Pancreas (tissue), 10 donors: ENCODE measurements at regions not wholly inside any gene's neighbourhood (a gene's known extent, or its start where the extent isn't known, plus 50 kb on each side); places are given as distances from the start of the nearest gene placed in this dataset.
A peak's percentile ranks its signal among the peaks of the same experiment; 100 is the strongest.

ENCODE experiments used
- ATAC-seq, 4 donors: fragments of 200-7000 bp; cut with Tn5 transposase; one replicate each; pipeline versions ENCODE4 v1.8.0 to v1.9.1; 2020; ENCODE audit warnings: mild to moderate bottlenecking in 4 of 4, moderate library complexity in 4 of 4
- DNase-seq, 6 donors: peaks; one replicate each; pipeline ENCODE4 v3.0.0-alpha.2; 2020
- FAIRE-seq: peaks from 2 replicates; lab custom pipeline; 2012; peaks lifted over from hg19 to GRCh38; lab: Jason Lieb, UNC
- H3K27ac ChIP-seq, 4 donors: fragments of 200-600 bp; sonication (generic); 1 replicate in 3 of 4; 2 replicates in 1 of 4; pipeline versions ENCODE4 v1.5.0 to v1.8.0; 2020
- H3K27me3 ChIP-seq, 4 donors: fragments of 200-600 bp; one replicate each; pipeline ENCODE4 v1.8.0; 2021
- H3K36me3 ChIP-seq, 3 donors: fragments of 200-600 bp; sonication (generic) in 1 of 3; one replicate each; pipeline versions ENCODE4 v1.5.0 to v1.8.0; 2020 to 2021
- H3K4me1 ChIP-seq, 3 donors: fragments of 200-600 bp; one replicate each; pipeline ENCODE4 v1.8.0; 2021
- H3K4me3 ChIP-seq, 4 donors: fragments of 200-600 bp; sonication (generic) in 2 of 4; one replicate each; pipeline versions ENCODE4 v1.5.0 to v1.8.0; 2020 to 2021
- H3K9me3 ChIP-seq, 4 donors: fragments of 200-600 bp; one replicate each; pipeline ENCODE4 v1.8.0; 2021
- WGBS, 2 donors: extraction: QIAGEN DNeasy Blood & Tissue Kit; methylation state at CpG; one replicate each; pipeline ENCODE4 v1.1.7; 2013; 5-methylcytosine and 5-hydroxymethylcytosine counted together
- intact Hi-C, 3 donors: fragments of 100-400 bp; cut with DNase I; formaldehyde crosslinking; loops; one replicate each; pipeline versions ENCODE4 v1.11.1 to v1.14.2; 2022
- TF ChIP-seq, protein P1 (sequence below), 4 donors: fragments of 200-600 bp; sonication (generic) in 3 of 4; IDR thresholded peaks; one replicate each; pipeline versions ENCODE4 v1.5.0 to v1.8.0; 2021; ENCODE audit warnings: antibody characterized with exemption in 4 of 4
- donor health status: healthy with polysubstance abuse.
- donor health status: DM: no; HTN: no; CAD: no; lungs with moderate emphysema.
- donor health status: DM: no; HTN: no; CAD: no.
- donor health status: control.
- donor health status: control.
- donor health status: Bipolar disorder and iron deficiency.
- donor health status: DM: yes; HTN: yes; CAD: no.
- donor health status: DM: no; HTN: no; CAD: no.
- donor health status: DM: no; HTN: no; CAD: no.
- donor health status: DM: yes; HTN: yes; CAD: no.

- FAIRE-seq (no peak), DNase-seq (no peak), ATAC-seq (no peak)
- intact Hi-C loops: no loop called here
- Histone ChIP-seq H3K36me3 (no peaks in the 10 kb centered on the region), H3K4me3 (no peak overlapping the region), H3K27ac (no peak overlapping the region), H3K27me3 (no peaks in the 10 kb centered on the region), H3K4me1 (peaks cover 0 to 5% (median 0%) of the 10 kb centered on the region in 3 donors), H3K9me3 (no peaks in the 10 kb centered on the region)
- 68 to 74% methylated on average over 5 of the region's 5 CpGs for WGBS, 2 donors
- TF ChIP-seq, protein P1, sequence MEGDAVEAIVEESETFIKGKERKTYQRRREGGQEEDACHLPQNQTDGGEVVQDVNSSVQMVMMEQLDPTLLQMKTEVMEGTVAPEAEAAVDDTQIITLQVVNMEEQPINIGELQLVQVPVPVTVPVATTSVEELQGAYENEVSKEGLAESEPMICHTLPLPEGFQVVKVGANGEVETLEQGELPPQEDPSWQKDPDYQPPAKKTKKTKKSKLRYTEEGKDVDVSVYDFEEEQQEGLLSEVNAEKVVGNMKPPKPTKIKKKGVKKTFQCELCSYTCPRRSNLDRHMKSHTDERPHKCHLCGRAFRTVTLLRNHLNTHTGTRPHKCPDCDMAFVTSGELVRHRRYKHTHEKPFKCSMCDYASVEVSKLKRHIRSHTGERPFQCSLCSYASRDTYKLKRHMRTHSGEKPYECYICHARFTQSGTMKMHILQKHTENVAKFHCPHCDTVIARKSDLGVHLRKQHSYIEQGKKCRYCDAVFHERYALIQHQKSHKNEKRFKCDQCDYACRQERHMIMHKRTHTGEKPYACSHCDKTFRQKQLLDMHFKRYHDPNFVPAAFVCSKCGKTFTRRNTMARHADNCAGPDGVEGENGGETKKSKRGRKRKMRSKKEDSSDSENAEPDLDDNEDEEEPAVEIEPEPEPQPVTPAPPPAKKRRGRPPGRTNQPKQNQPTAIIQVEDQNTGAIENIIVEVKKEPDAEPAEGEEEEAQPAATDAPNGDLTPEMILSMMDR (IDR thresholded peaks at IDR 0.05): no peak
These were observed 900.3 kb downstream of the IPMK start for GRCh38 chr10:57367412-57367811.

GRCh38 chr10:57362811-57363210 is 904.9 kb downstream of the IPMK start:
- ATAC-seq: no peak
- FAIRE-seq: no peak
- intact Hi-C loops: no loop called here
- no peaks in the 10 kb centered on the region for H3K9me3 ChIP-seq
- no peak overlapping the region for H3K27ac ChIP-seq
- DNase-seq: no peak
- no peaks in the 10 kb centered on the region for H3K36me3 ChIP-seq
- no peaks in the 10 kb centered on the region for H3K27me3 ChIP-seq
- WGBS, 2 donors: 70 to 90% methylated on average over 2 of the region's 2 CpGs
- no peak overlapping the region for H3K4me3 ChIP-seq
- peaks cover 0 to 5% (median 0%) of the 10 kb centered on the region in 3 donors for H3K4me1 ChIP-seq
- TF ChIP-seq, protein P1 (IDR thresholded peaks at IDR 0.05): no peak

- FAIRE-seq (no peak), ATAC-seq (no peak), DNase-seq (no peak)
- no peaks in the 10 kb centered on the region for H3K36me3 ChIP-seq
- H3K27ac ChIP-seq: no peak overlapping the region
- intact Hi-C loops: loop anchor here in 1 of 3 donors (5.0 kb wide), 1 partner anchor 714 kb away; no protein-coding TSS in a partner anchor
- no peaks in the 10 kb centered on the region for H3K9me3 ChIP-seq
- no peak overlapping the region for H3K4me3 ChIP-seq
- WGBS, 2 donors: 76 to 80% methylated on average over 4 of the region's 4 CpGs
- TF ChIP-seq, protein P1 (IDR thresholded peaks at IDR 0.05): no peak
- no peaks in the 10 kb centered on the region for H3K4me1 ChIP-seq
- H3K27me3 ChIP-seq: no peaks in the 10 kb centered on the region
These were observed 914.2 kb downstream of the IPMK start for GRCh38 chr10:57353403-57354003.

GRCh38 chr10:57351076-57351475 is 916.6 kb downstream of the IPMK start:
- H3K27ac ChIP-seq: no peak overlapping the region
- ATAC-seq (no peak), DNase-seq (peak in 1 of 6 donors; percentile 30), FAIRE-seq (no peak)
- intact Hi-C loops: loop anchor here in 1 of 3 donors (5.0 kb wide), 1 partner anchor 716 kb away; no protein-coding TSS in a partner anchor
- no peaks in the 10 kb centered on the region for H3K36me3 ChIP-seq
- no peak overlapping the region for H3K4me3 ChIP-seq
- 58 to 69% methylated on average over 2 of the region's 2 CpGs for WGBS, 2 donors
- H3K27me3 ChIP-seq: no peaks in the 10 kb centered on the region
- no peaks in the 10 kb centered on the region for H3K9me3 ChIP-seq
- H3K4me1 ChIP-seq: no peaks in the 10 kb centered on the region
- TF ChIP-seq, protein P1 (IDR thresholded peaks at IDR 0.05): no peak

GRCh38 chr10:57341294-57341693 is 926.4 kb downstream of the IPMK start:
- FAIRE-seq (no peak), ATAC-seq (no peak), DNase-seq (peak in 1 of 6 donors; percentile 23)
- WGBS, 2 donors: 58 to 76% methylated on average over 7 of the region's 7 CpGs
- intact Hi-C loops: loop anchor here in 2 of 3 donors (10.0 kb wide), 3 partner anchors 314 to 724 kb away; no protein-coding TSS in a partner anchor
- H3K27ac ChIP-seq: no peak overlapping the region
- H3K9me3 ChIP-seq: no peaks in the 10 kb centered on the region
- H3K4me1 ChIP-seq: no peaks in the 10 kb centered on the region
- no peaks in the 10 kb centered on the region for H3K27me3 ChIP-seq
- TF ChIP-seq, protein P1 (IDR thresholded peaks at IDR 0.05): no peak
- H3K4me3 ChIP-seq: no peak overlapping the region
- no peaks in the 10 kb centered on the region for H3K36me3 ChIP-seq
